ENCODE measurements at regions not wholly inside any gene's neighbourhood (a gene's known extent, or its start where the extent isn't known, plus 50 kb on each side); places are given as distances from the start of the nearest gene placed in this dataset.

- Histone ChIP-seq H3K4me3 (ENCODE audit: low read length, poor library complexity, severe bottlenecking) (no peak overlapping the region), H3K9me3 (ENCODE audit: insufficient read depth, low read depth, low read length) (no peaks in the 10 kb centered on the region), H3K9me2 (replicated peaks; ENCODE audit: low read depth, low read length) (no peaks in the 10 kb centered on the region), H3K79me2 (ENCODE audit: insufficient read depth, low read length) (no peaks in the 10 kb centered on the region), H3K36me3 (ENCODE audit: insufficient read depth, low read length) (no peaks in the 10 kb centered on the region), H3F3A (ENCODE audit: low read depth) (no peaks in the 10 kb centered on the region), H4K20me1 (ENCODE audit: insufficient read depth, low read length, poor library complexity, severe bottlenecking) (no peaks in the 10 kb centered on the region), H2AFZ (ENCODE audit: low read length) (no peak overlapping the region), H3K4me2 (ENCODE audit: low read depth, low read length, poor library complexity, severe bottlenecking) (no peak overlapping the region), H3K27me3 (ENCODE audit: insufficient read depth, low read length, poor library complexity, severe bottlenecking) (no peaks in the 10 kb centered on the region), H3K4me1 (ENCODE audit: insufficient read depth, low read length, poor library complexity, severe bottlenecking) (no peaks in the 10 kb centered on the region), H3K9ac (ENCODE audit: low read depth, low read length, poor library complexity, severe bottlenecking) (no peak overlapping the region)
- TF ChIP-seq CTCF (conservative IDR thresholded peaks at IDR 0.05; ENCODE audit: low read length) (no peak), EZH2phosphoT487 (IDR thresholded peaks at IDR 0.05; ENCODE audit: borderline replicate concordance) (no peak)
Observed at GRCh38 chr7:45387837-45388236, 186.3 kb upstream of the ADCY1 start.

GRCh38 chr7:45389073-45389872 lies 184.9 kb upstream of the ADCY1 start:
- TF ChIP-seq CTCF (conservative IDR thresholded peaks at IDR 0.05; ENCODE audit: low read length) (no peak), EZH2phosphoT487 (IDR thresholded peaks at IDR 0.05; ENCODE audit: borderline replicate concordance) (no peak)
- no peaks in the 10 kb centered on the region for H3K4me1 ChIP-seq (ENCODE audit: insufficient read depth, low read length, poor library complexity, severe bottlenecking)
- H3F3A ChIP-seq (ENCODE audit: low read depth): no peaks in the 10 kb centered on the region
- H3K79me2 ChIP-seq (ENCODE audit: insufficient read depth, low read length): no peaks in the 10 kb centered on the region
- no peaks in the 10 kb centered on the region for H3K9me2 ChIP-seq (replicated peaks; ENCODE audit: low read depth, low read length)
- H2AFZ ChIP-seq (ENCODE audit: low read length): no peak overlapping the region
- no peaks in the 10 kb centered on the region for H3K9me3 ChIP-seq (ENCODE audit: insufficient read depth, low read depth, low read length)
- no peak overlapping the region for H3K4me3 ChIP-seq (ENCODE audit: low read length, poor library complexity, severe bottlenecking)
- no peaks in the 10 kb centered on the region for H3K36me3 ChIP-seq (ENCODE audit: insufficient read depth, low read length)
- H3K27me3 ChIP-seq (ENCODE audit: insufficient read depth, low read length, poor library complexity, severe bottlenecking): no peaks in the 10 kb centered on the region
- H3K9ac ChIP-seq (ENCODE audit: low read depth, low read length, poor library complexity, severe bottlenecking): no peak overlapping the region
- H3K4me2 ChIP-seq (ENCODE audit: low read depth, low read length, poor library complexity, severe bottlenecking): no peak overlapping the region
- H4K20me1 ChIP-seq (ENCODE audit: insufficient read depth, low read length, poor library complexity, severe bottlenecking): no peaks in the 10 kb centered on the region

GRCh38 chr7:45390180-45390579 lies 184.0 kb upstream of the ADCY1 start:
- H3F3A ChIP-seq (ENCODE audit: low read depth): no peaks in the 10 kb centered on the region

More at GRCh38 chr7:45390180-45390579, 184.0 kb upstream of the ADCY1 start:
- H3K36me3 ChIP-seq (ENCODE audit: insufficient read depth, low read length): no peaks in the 10 kb centered on the region
- H3K9me3 ChIP-seq (ENCODE audit: insufficient read depth, low read depth, low read length): no peaks in the 10 kb centered on the region
- H3K27me3 ChIP-seq (ENCODE audit: insufficient read depth, low read length, poor library complexity, severe bottlenecking): no peaks in the 10 kb centered on the region
- no peaks in the 10 kb centered on the region for H3K79me2 ChIP-seq (ENCODE audit: insufficient read depth, low read length)
- no peaks in the 10 kb centered on the region for H3K9me2 ChIP-seq (replicated peaks; ENCODE audit: low read depth, low read length)
- H3K4me2 ChIP-seq (ENCODE audit: low read depth, low read length, poor library complexity, severe bottlenecking): no peak overlapping the region
- no peak overlapping the region for H3K9ac ChIP-seq (ENCODE audit: low read depth, low read length, poor library complexity, severe bottlenecking)
- no peak overlapping the region for H3K4me3 ChIP-seq (ENCODE audit: low read length, poor library complexity, severe bottlenecking)
- no peaks in the 10 kb centered on the region for H4K20me1 ChIP-seq (ENCODE audit: insufficient read depth, low read length, poor library complexity, severe bottlenecking)
- H2AFZ ChIP-seq (ENCODE audit: low read length): no peak overlapping the region
- TF ChIP-seq EZH2phosphoT487 (IDR thresholded peaks at IDR 0.05; ENCODE audit: borderline replicate concordance): no peak
- no peak for TF ChIP-seq CTCF (conservative IDR thresholded peaks at IDR 0.05; ENCODE audit: low read length)
- no peaks in the 10 kb centered on the region for H3K4me1 ChIP-seq (ENCODE audit: insufficient read depth, low read length, poor library complexity, severe bottlenecking)
